Muscle of leg (tissue), 3 donors: ENCODE measurements at regions not wholly inside any gene's neighbourhood (a gene's known extent, or its start where the extent isn't known, plus 50 kb on each side); places are given as distances from the start of the nearest gene placed in this dataset.

ENCODE experiments used
- DNase-seq: peaks from one replicate; pipeline ENCODE4 v3.0.0; 2013
- H3K27ac ChIP-seq: one replicate; pipeline ENCODE4 v1.5.1; 2013; ENCODE audit warnings: mild to moderate bottlenecking, low read length, control low read depth
- H3K27me3 ChIP-seq: one replicate; pipeline ENCODE4 v1.6.1; 2013; ENCODE audit warnings: low read length; ENCODE audit not compliant: control insufficient read depth, insufficient read depth
- H3K36me3 ChIP-seq: one replicate; pipeline ENCODE4 v1.6.1; 2013; ENCODE audit warnings: low read length; ENCODE audit not compliant: control insufficient read depth, insufficient read depth
- H3K4me1 ChIP-seq: one replicate; pipeline ENCODE4 v1.6.1; 2013; ENCODE audit warnings: low read length; ENCODE audit not compliant: control insufficient read depth, insufficient read depth
- H3K4me3 ChIP-seq: one replicate; pipeline ENCODE4 v1.5.1; 2013; ENCODE audit warnings: low read length, control low read depth
- H3K9me3 ChIP-seq: replicated peaks from 2 replicates; pipeline ENCODE4 v1.6.1; 2013; ENCODE audit warnings: low read depth, low read length; ENCODE audit not compliant: control insufficient read depth
- WGBS: methylation state at CpG from one replicate; pipeline ENCODE4 v1.1.5; 2013; ENCODE audit warnings: missing lambda C conversion rate; ENCODE audit not compliant: insufficient coverage; 5-methylcytosine and 5-hydroxymethylcytosine counted together

GRCh38 chr4:41465146-41465761, 72.7 kb upstream of the LIMCH1 start:
- no peak overlapping the region for H3K27ac ChIP-seq
- H3K4me1 ChIP-seq = peaks cover 6% of the 10 kb centered on the region
- no peaks in the 10 kb centered on the region for H3K9me3 ChIP-seq
- no peak overlapping the region for H3K4me3 ChIP-seq
- 70% methylated on average over 3 of the region's 5 CpGs for WGBS
- DNase-seq = peak; percentile 47
- H3K36me3 ChIP-seq = no peaks in the 10 kb centered on the region
- H3K27me3 ChIP-seq = no peaks in the 10 kb centered on the region

- no peak for DNase-seq
- no peak overlapping the region for H3K27ac ChIP-seq
- peaks cover 6% of the 10 kb centered on the region for H3K4me1 ChIP-seq
- H3K4me3 ChIP-seq = no peak overlapping the region
- no peaks in the 10 kb centered on the region for H3K36me3 ChIP-seq
- H3K27me3 ChIP-seq = no peaks in the 10 kb centered on the region
- no CpG with 5 or more reads among the region's 2 CpGs for WGBS
- no peaks in the 10 kb centered on the region for H3K9me3 ChIP-seq
These were observed 71.7 kb upstream of the LIMCH1 start for GRCh38 chr4:41466249-41466648.

- Histone ChIP-seq H3K27ac (no peak overlapping the region), H3K27me3 (no peaks in the 10 kb centered on the region), H3K36me3 (no peaks in the 10 kb centered on the region), H3K4me1 (peaks cover 7% of the 10 kb centered on the region), H3K9me3 (no peaks in the 10 kb centered on the region), H3K4me3 (no peak overlapping the region)
- WGBS = no CpG with 5 or more reads among the region's 1 CpG
- no peak for DNase-seq
These were observed 69.8 kb upstream of the LIMCH1 start for GRCh38 chr4:41468122-41468521.

- WGBS = 42% methylated on average over 4 of the region's 9 CpGs
- H3K27ac ChIP-seq = peak overlapping the region; percentile 38
- no peak overlapping the region for H3K4me3 ChIP-seq
- H3K36me3 ChIP-seq = no peaks in the 10 kb centered on the region
- peaks cover 8% of the 10 kb centered on the region for H3K4me1 ChIP-seq
- DNase-seq = peak; percentile 82
- no peaks in the 10 kb centered on the region for H3K27me3 ChIP-seq
- no peaks in the 10 kb centered on the region for H3K9me3 ChIP-seq
These were observed 66.6 kb upstream of the LIMCH1 start for GRCh38 chr4:41471126-41472071.

- peaks cover 8% of the 10 kb centered on the region for H3K4me1 ChIP-seq
- no peak overlapping the region for H3K27ac ChIP-seq
- 80% methylated on average over 4 of the region's 5 CpGs for WGBS
These were observed 65.9 kb upstream of the LIMCH1 start for GRCh38 chr4:41472081-41472480.

GRCh38 chr4:41473176-41473575, 64.8 kb upstream of the LIMCH1 start:
- Histone ChIP-seq H3K4me1 (peaks cover 8% of the 10 kb centered on the region), H3K4me3 (no peak overlapping the region), H3K27ac (no peak overlapping the region), H3K36me3 (no peaks in the 10 kb centered on the region), H3K9me3 (no peaks in the 10 kb centered on the region), H3K27me3 (no peaks in the 10 kb centered on the region)
- WGBS = 83% methylated on average over 1 of the region's 2 CpGs
- no peak for DNase-seq

More at GRCh38 chr4:41472081-41472480, 65.9 kb upstream of the LIMCH1 start:
- H3K9me3 ChIP-seq = no peaks in the 10 kb centered on the region
- no peaks in the 10 kb centered on the region for H3K27me3 ChIP-seq
- no peaks in the 10 kb centered on the region for H3K36me3 ChIP-seq
- no peak overlapping the region for H3K4me3 ChIP-seq
- no peak for DNase-seq

GRCh38 chr4:41475402-41475801, 62.6 kb upstream of the LIMCH1 start:
- Histone ChIP-seq H3K9me3 (no peaks in the 10 kb centered on the region), H3K36me3 (no peaks in the 10 kb centered on the region), H3K27me3 (no peaks in the 10 kb centered on the region), H3K27ac (no peak overlapping the region), H3K4me3 (no peak overlapping the region), H3K4me1 (peaks cover 6% of the 10 kb centered on the region)
- no peak for DNase-seq
- no CpG with 5 or more reads among the region's 1 CpG for WGBS

- WGBS = 87% methylated on average over 2 of the region's 3 CpGs
- peaks cover 11% of the 10 kb centered on the region for H3K4me1 ChIP-seq
These were observed 61.6 kb upstream of the LIMCH1 start for GRCh38 chr4:41476310-41476885.

GRCh38 chr4:41477181-41477905, 60.6 kb upstream of the LIMCH1 start:
- Histone ChIP-seq H3K4me1 (peaks cover 9% of the 10 kb centered on the region), H3K36me3 (no peaks in the 10 kb centered on the region), H3K9me3 (no peaks in the 10 kb centered on the region), H3K27me3 (no peaks in the 10 kb centered on the region), H3K27ac (no peak overlapping the region), H3K4me3 (no peak overlapping the region)
- DNase-seq = no peak
- WGBS = 100% methylated on average over 1 of the region's 6 CpGs

More at GRCh38 chr4:41476310-41476885, 61.6 kb upstream of the LIMCH1 start:
- no peaks in the 10 kb centered on the region for H3K36me3 ChIP-seq
- H3K27ac ChIP-seq = no peak overlapping the region
- H3K9me3 ChIP-seq = no peaks in the 10 kb centered on the region
- DNase-seq = no peak
- H3K4me3 ChIP-seq = no peak overlapping the region
- no peaks in the 10 kb centered on the region for H3K27me3 ChIP-seq

GRCh38 chr4:41478518-41478917, 59.4 kb upstream of the LIMCH1 start:
- H3K4me3 ChIP-seq = no peak overlapping the region
- H3K27ac ChIP-seq = no peak overlapping the region
- no peaks in the 10 kb centered on the region for H3K9me3 ChIP-seq
- peaks cover 9% of the 10 kb centered on the region for H3K4me1 ChIP-seq
- H3K36me3 ChIP-seq = no peaks in the 10 kb centered on the region
- H3K27me3 ChIP-seq = no peaks in the 10 kb centered on the region
- WGBS = no CpG with 5 or more reads among the region's 3 CpGs
- DNase-seq = no peak
